Loucy (cell line): ENCODE measurements at regions not wholly inside any gene's neighbourhood (a gene's known extent, or its start where the extent isn't known, plus 50 kb on each side); places are given as distances from the start of the nearest gene placed in this dataset.

Experiments
- EZH2phosphoT487 ChIP-seq: fragments of 200-600 bp; IDR thresholded peaks from 2 replicates; pipeline ENCODE4 v1.6.1; 2018; ENCODE audit warnings: antibody characterized with exemption, mild to moderate bottlenecking, moderate library complexity, borderline replicate concordance
- TF ChIP-seq, protein P1 (sequence below): fragments of 200-600 bp; sonication (generic); conservative IDR thresholded peaks from 2 replicates; pipeline ENCODE4 v1.5.1; 2014; ENCODE audit warnings: mild to moderate bottlenecking, antibody characterized with exemption, low read length

DNA sequence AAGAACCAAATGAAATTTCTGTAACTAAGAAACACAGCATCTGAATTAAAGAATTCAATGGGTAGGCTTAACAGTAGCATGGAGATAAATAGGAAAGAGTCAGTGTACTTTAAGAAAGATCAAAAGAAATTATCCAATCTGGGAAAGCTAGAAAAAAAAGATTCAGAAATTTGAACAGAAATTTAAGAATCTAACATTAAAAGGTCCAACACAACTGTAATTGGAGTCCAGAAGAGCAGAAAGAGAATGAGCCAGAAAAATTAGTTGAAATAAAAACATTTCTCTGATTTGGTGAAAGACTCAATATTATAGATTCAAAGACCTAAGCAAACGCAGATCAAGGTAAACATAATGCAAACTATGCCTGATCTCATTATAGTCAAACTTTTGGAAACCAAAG is 187.1 kb downstream of the C3orf38 start:
- TF ChIP-seq, protein P1, sequence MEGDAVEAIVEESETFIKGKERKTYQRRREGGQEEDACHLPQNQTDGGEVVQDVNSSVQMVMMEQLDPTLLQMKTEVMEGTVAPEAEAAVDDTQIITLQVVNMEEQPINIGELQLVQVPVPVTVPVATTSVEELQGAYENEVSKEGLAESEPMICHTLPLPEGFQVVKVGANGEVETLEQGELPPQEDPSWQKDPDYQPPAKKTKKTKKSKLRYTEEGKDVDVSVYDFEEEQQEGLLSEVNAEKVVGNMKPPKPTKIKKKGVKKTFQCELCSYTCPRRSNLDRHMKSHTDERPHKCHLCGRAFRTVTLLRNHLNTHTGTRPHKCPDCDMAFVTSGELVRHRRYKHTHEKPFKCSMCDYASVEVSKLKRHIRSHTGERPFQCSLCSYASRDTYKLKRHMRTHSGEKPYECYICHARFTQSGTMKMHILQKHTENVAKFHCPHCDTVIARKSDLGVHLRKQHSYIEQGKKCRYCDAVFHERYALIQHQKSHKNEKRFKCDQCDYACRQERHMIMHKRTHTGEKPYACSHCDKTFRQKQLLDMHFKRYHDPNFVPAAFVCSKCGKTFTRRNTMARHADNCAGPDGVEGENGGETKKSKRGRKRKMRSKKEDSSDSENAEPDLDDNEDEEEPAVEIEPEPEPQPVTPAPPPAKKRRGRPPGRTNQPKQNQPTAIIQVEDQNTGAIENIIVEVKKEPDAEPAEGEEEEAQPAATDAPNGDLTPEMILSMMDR, result no peak
- TF ChIP-seq EZH2phosphoT487, result no peak
